Tibial nerve (tissue), 4 donors: ENCODE measurements at regions not wholly inside any gene's neighbourhood (a gene's known extent, or its start where the extent isn't known, plus 50 kb on each side); places are given as distances from the start of the nearest gene placed in this dataset.

Experiments
- DNase-seq, 2 donors: peaks; one replicate each; pipeline ENCODE4 v3.0.0-alpha.2; 2019; ENCODE audit warnings: low spot score in 2 of 2
- H3K27ac ChIP-seq, 4 donors: fragments of 200-600 bp; sonication (generic) in 3 of 4; one replicate each; pipeline ENCODE4 v1.5.1; 2017 to 2019; ENCODE audit warnings: mild to moderate bottlenecking in 1 of 4
- H3K27me3 ChIP-seq, 2 donors: fragments of 200-600 bp; sonication (generic) in 1 of 2; one replicate each; pipeline versions ENCODE4 v1.5.1 to v1.6.0; 2017 to 2019
- H3K36me3 ChIP-seq, 3 donors: fragments of 200-600 bp; sonication (generic); one replicate each; pipeline ENCODE4 v1.5.1; 2018 to 2019
- H3K4me1 ChIP-seq, 4 donors: fragments of 200-600 bp; sonication (generic) in 3 of 4; one replicate each; pipeline ENCODE4 v1.5.1; 2017 to 2019
- H3K4me3 ChIP-seq, 4 donors: fragments of 200-600 bp; sonication (generic) in 3 of 4; one replicate each; pipeline ENCODE4 v1.5.1; 2017 to 2019; ENCODE audit warnings: mild to moderate bottlenecking in 1 of 4, moderate library complexity in 1 of 4
- H3K9me3 ChIP-seq, 4 donors: fragments of 200-600 bp; sonication (generic) in 3 of 4; one replicate each; pipeline ENCODE4 v1.5.1; 2017 to 2019
- CTCF ChIP-seq, 5 experiments: fragments of 200-600 bp in 3 of 5; fragments of 450-650 bp in 2 of 5; sonication (generic) in 3 of 5; IDR thresholded peaks; one replicate each; pipeline ENCODE4 v1.5.1; 2016 to 2019; ENCODE audit warnings: antibody characterized with exemption in 5 of 5, mild to moderate bottlenecking in 3 of 5, moderate library complexity in 2 of 5
- EP300 ChIP-seq, 2 donors: sonication (generic); formaldehyde crosslinking; IDR thresholded peaks; one replicate each; pipeline ENCODE4 v1.6.1; 2017; ENCODE audit warnings: antibody characterized with exemption in 2 of 2, mild to moderate bottlenecking in 1 of 2
- POLR2A ChIP-seq, 2 donors: fragments of 450-650 bp; IDR thresholded peaks; one replicate each; pipeline ENCODE4 v1.6.1; 2017; ENCODE audit warnings: antibody characterized with exemption in 2 of 2, mild to moderate bottlenecking in 2 of 2, moderate library complexity in 2 of 2
- WGBS, 2 donors: methylation state at CpG; one replicate each; pipeline ENCODE4 v1.1.5; 2018; 5-methylcytosine and 5-hydroxymethylcytosine counted together

- TF ChIP-seq CTCF (IDR thresholded peaks at IDR 0.05): no peak
- no peak for TF ChIP-seq POLR2A (IDR thresholded peaks at IDR 0.05)
- TF ChIP-seq EP300 (IDR thresholded peaks at IDR 0.05): no peak
- WGBS, 2 donors: 74 to 76% methylated on average over 3 of the region's 3 CpGs
- H3K36me3 ChIP-seq: no peaks in the 10 kb centered on the region
- peaks cover 0 to 10% (median 0%) of the 10 kb centered on the region in 4 donors for H3K9me3 ChIP-seq
- no peaks in the 10 kb centered on the region for H3K27me3 ChIP-seq
- no peak overlapping the region for H3K27ac ChIP-seq
- DNase-seq: no peak
- no peak overlapping the region for H3K4me3 ChIP-seq
- no peaks in the 10 kb centered on the region for H3K4me1 ChIP-seq
Measured at GRCh38 chr1:221804303-221804702, 62.4 kb upstream of the DUSP10 start.

GRCh38 chr1:221801773-221802516 is 60.1 kb upstream of the DUSP10 start:
- Histone ChIP-seq H3K9me3 (peaks cover 0 to 11% (median 0%) of the 10 kb centered on the region in 4 donors), H3K36me3 (no peaks in the 10 kb centered on the region), H3K4me1 (no peaks in the 10 kb centered on the region), H3K4me3 (no peak overlapping the region), H3K27ac (no peak overlapping the region), H3K27me3 (no peaks in the 10 kb centered on the region)
- no peak for DNase-seq
- TF ChIP-seq CTCF (IDR thresholded peaks at IDR 0.05) (no peak), POLR2A (IDR thresholded peaks at IDR 0.05) (no peak), EP300 (IDR thresholded peaks at IDR 0.05) (no peak)
- WGBS, 2 donors: 65 to 82% methylated on average over 1 of the region's 1 CpG

GRCh38 chr1:221801251-221801661 is 59.4 kb upstream of the DUSP10 start:
- H3K36me3 ChIP-seq: no peaks in the 10 kb centered on the region
- 90 to 94% methylated on average over 3 of the region's 3 CpGs for WGBS, 2 donors

GRCh38 chr1:221800831-221801230 is 58.9 kb upstream of the DUSP10 start:
- Histone ChIP-seq H3K4me3 (no peak overlapping the region), H3K27ac (no peak overlapping the region), H3K27me3 (no peaks in the 10 kb centered on the region), H3K36me3 (no peaks in the 10 kb centered on the region), H3K4me1 (no peaks in the 10 kb centered on the region), H3K9me3 (peaks cover 0 to 11% (median 0%) of the 10 kb centered on the region in 4 donors)
- no peak for DNase-seq
- TF ChIP-seq CTCF (IDR thresholded peaks at IDR 0.05) (no peak), EP300 (IDR thresholded peaks at IDR 0.05) (no peak), POLR2A (IDR thresholded peaks at IDR 0.05) (no peak)
- 76 to 78% methylated on average over 3 of the region's 3 CpGs for WGBS, 2 donors

More at GRCh38 chr1:221801251-221801661, 59.4 kb upstream of the DUSP10 start:
- TF ChIP-seq EP300 (IDR thresholded peaks at IDR 0.05) (no peak), POLR2A (IDR thresholded peaks at IDR 0.05) (no peak), CTCF (IDR thresholded peaks at IDR 0.05) (no peak)
- DNase-seq: no peak
- H3K27me3 ChIP-seq: no peaks in the 10 kb centered on the region
- peaks cover 0 to 11% (median 0%) of the 10 kb centered on the region in 4 donors for H3K9me3 ChIP-seq
- H3K4me3 ChIP-seq: no peak overlapping the region
- no peak overlapping the region for H3K27ac ChIP-seq
- H3K4me1 ChIP-seq: no peaks in the 10 kb centered on the region

- Histone ChIP-seq H3K9me3 (peaks cover 0 to 11% (median 0%) of the 10 kb centered on the region in 4 donors), H3K36me3 (no peaks in the 10 kb centered on the region), H3K27me3 (no peaks in the 10 kb centered on the region), H3K4me3 (no peak overlapping the region), H3K27ac (no peak overlapping the region), H3K4me1 (no peaks in the 10 kb centered on the region)
- TF ChIP-seq CTCF (IDR thresholded peaks at IDR 0.05) (no peak), POLR2A (IDR thresholded peaks at IDR 0.05) (no peak), EP300 (IDR thresholded peaks at IDR 0.05) (no peak)
- DNase-seq: no peak
Measured at GRCh38 chr1:221797506-221797905, 55.6 kb upstream of the DUSP10 start.
